ENCODE measurements at regions not wholly inside any gene's neighbourhood (a gene's known extent, or its start where the extent isn't known, plus 50 kb on each side); places are given as distances from the start of the nearest gene placed in this dataset.
"Not testable (repeated sequence)": the region's sequence is repeated elsewhere in the genome, so short reads cannot be mapped to it uniquely, and the experiment has no call there.

DNA sequence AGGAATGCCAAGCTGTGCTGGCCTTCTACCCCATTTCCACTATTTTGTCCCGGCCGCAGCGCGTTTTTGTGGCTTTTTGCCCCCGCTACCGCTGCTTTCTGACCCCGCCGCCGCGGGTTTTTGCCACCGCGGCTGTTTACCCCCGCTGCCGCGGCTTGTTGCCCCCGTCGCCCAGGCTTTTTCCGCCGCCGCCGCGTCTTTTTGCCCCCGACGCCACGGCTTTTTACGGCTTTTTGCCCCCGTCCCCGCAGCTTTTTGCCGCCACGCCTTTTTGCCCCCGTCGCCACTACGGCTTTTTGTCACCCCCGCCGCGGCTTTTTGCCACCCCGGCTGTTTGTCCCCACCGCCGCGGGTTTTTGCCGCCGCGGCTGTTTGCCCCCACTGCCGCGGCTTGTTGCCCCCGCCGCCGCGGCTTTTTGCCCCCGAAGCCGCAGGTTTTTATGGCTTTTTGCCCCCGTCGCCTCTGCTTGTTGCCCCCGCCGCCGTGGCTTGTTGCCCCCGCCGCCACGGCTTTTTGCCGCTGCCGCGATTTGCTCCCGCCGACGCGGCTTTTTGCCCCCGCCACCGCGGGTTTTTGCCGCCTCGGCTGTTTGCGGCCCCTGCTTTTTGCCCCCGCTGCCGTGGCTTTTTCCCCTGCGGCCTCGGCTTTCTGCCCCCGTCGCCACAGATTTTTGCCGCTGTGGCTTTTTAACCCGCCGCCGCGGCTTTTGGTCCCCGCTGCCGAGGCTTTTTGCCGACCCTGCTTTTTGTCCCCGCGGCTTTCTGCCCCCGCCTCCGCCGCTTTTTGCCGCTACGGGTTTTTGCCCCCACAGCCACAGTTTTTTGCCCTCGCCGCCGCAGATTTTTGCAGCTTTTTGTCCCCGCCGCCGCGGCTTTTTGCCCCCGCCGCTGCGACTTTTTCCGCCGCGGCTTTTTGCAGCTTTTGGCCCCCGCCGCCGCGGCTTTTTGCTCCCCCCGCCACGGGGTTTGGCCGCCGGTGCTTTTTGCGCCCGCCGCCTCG lies 520.4 kb upstream of the WSB1 start:
- 69% methylated on average over 87 of the region's 118 CpGs for WGBS (ENCODE audit: insufficient coverage)
- no peak overlapping the region for H3K27ac Mint-ChIP-seq
- no peaks in the 10 kb centered on the region for H3K4me1 Mint-ChIP-seq
- ChIA-PET CTCF (no interaction called here), POLR2A (no interaction called here)
- H3K36me3 Mint-ChIP-seq, result no peaks in the 10 kb centered on the region
- Histone ChIP-seq H3K4me1 (ENCODE audit: control insufficient read depth in 1 of 2, extremely low read depth in 1 of 2, insufficient read depth in 2 of 2, low read length in 2 of 2) (no peaks in the 10 kb centered on the region), H3K4me3 (ENCODE audit: control insufficient read depth in 1 of 2, extremely low read depth in 1 of 2, low read length in 1 of 2) (no peak overlapping the region), H3K9me3 (no peaks in the 10 kb centered on the region), H3K36me3 (ENCODE audit: control insufficient read depth in 2 of 2, extremely low read depth in 1 of 2, insufficient read depth in 1 of 2, low read length in 1 of 2) (no peaks in the 10 kb centered on the region), H3K27me3 (replicated peaks in 1 of 2; ENCODE audit: control insufficient read depth in 2 of 2, extremely low read depth in 1 of 2, insufficient read depth in 2 of 2, low read length in 1 of 2) (peaks cover 0 to 9% of the 10 kb centered on the region in 2 experiments), H3K27ac (ENCODE audit: low read length) (no peak overlapping the region)
- ATAC-seq (replicated peaks in 1 of 4) (no peak), DNase-seq (no peak)
- peaks cover 4 to 12% (median 6%) of the 10 kb centered on the region in 3 donors for H3K9me3 Mint-ChIP-seq
- H3K4me3 Mint-ChIP-seq, result no peak overlapping the region
- no peaks in the 10 kb centered on the region for H3K27me3 Mint-ChIP-seq

DNA sequence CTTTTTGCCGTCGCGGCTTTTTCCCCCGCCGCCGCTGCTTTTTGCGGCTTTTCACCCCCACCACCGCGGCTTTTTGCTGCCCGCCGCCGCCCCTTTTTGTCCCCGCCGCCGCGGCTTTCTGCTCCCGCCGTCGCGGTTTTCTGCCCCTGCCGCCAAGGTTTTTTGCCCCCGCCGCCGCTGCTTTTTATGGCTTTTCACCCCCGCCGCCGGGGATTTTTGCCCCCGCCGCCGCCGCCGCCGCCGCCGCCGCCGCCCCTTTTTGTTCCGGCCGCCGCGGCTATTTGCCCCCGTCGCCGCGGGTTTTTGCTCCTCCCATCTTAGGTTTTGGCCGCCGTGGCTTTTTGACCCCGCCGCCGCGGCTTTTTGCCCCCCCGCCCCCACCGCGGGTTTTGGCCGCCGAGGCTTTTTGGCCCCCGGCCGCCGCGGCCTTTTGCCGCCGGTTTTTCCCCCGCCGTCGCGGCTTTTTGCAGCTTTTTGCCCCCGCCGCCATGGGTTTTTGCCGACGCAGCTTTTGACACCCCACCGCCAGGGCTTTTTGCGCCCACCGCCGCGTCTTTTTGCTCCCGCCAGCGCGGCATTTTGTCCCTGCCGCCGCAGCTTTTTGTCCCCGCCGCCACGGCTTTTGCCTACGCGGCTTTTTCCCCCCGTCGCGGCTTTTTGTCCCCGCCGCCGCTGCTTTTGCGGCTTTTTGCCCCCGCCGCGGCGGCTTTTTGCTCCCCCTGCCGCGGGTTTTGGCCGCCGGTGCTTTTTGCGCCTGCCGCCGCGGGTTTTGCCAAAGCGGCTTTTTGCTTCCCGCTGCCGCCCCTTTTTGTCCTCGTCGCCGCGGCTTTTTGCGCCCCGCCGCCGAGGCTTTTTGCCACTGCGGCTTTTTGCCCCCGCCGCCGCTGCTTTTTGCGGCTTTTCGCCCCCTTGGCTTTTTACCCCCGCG lies 519.4 kb upstream of the WSB1 start:
- H3K4me1 Mint-ChIP-seq, result no peaks in the 10 kb centered on the region
- CTCF ChIA-PET, result no interaction called here
- H3K4me3 Mint-ChIP-seq, result no peak overlapping the region
- H3K9me3 Mint-ChIP-seq, result peaks cover 4 to 6% (median 5%) of the 10 kb centered on the region in 3 donors
- no peaks in the 10 kb centered on the region for H3K36me3 Mint-ChIP-seq
- POLR2A ChIA-PET, result no interaction called here
- H3K27ac Mint-ChIP-seq, result no peak overlapping the region
- Histone ChIP-seq H3K4me3 (ENCODE audit: control insufficient read depth in 1 of 2, extremely low read depth in 1 of 2, low read length in 1 of 2) (no peak overlapping the region), H3K4me1 (ENCODE audit: control insufficient read depth in 1 of 2, extremely low read depth in 1 of 2, insufficient read depth in 2 of 2, low read length in 2 of 2) (no peaks in the 10 kb centered on the region), H3K36me3 (ENCODE audit: control insufficient read depth in 2 of 2, extremely low read depth in 1 of 2, insufficient read depth in 1 of 2, low read length in 1 of 2) (no peaks in the 10 kb centered on the region), H3K27ac (ENCODE audit: low read length) (no peak overlapping the region), H3K27me3 (replicated peaks in 1 of 2; ENCODE audit: control insufficient read depth in 2 of 2, extremely low read depth in 1 of 2, insufficient read depth in 2 of 2, low read length in 1 of 2) (peaks cover 0 to 9% of the 10 kb centered on the region in 2 experiments), H3K9me3 (no peaks in the 10 kb centered on the region)
- 59% methylated on average over 108 of the region's 123 CpGs for WGBS (ENCODE audit: insufficient coverage)
- no peaks in the 10 kb centered on the region for H3K27me3 Mint-ChIP-seq
- no peak for DNase-seq
- no peak for ATAC-seq (replicated peaks in 1 of 4)

DNA sequence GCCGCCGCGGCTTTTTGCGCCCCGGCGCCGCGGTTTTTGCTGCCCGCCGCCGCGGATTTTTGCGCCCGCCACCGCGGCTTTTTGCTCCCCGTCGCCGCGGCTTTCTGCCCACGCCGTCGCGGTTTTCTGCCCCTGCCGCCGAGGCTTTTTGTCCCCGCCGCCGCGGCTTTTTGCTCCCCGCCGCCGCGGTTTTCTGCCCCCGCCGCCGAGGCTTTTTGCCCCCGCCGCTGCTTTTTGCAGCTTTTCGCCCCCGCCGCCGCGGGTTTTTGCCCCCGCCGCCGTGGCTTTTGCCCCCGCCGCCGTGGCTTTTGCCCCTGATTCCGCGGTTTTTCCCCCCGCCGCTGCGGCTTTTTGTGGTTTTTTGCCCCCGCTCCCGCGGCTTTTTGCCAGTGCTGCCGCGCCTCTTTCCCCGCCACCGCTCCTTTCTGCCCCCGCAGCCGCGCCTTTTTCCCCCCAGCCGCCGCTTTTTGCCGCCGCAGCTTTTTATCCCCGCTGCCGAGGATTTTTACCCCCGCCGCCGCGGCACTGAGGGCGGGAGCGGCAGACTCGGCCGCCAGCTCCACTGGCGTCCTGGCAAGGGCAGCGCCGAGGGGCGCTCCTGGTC lies 518.6 kb upstream of the WSB1 start:
- Mint-ChIP-seq H3K27me3 (no peaks in the 10 kb centered on the region), H3K36me3 (no peaks in the 10 kb centered on the region), H3K4me3 (no peak overlapping the region), H3K4me1 (no peaks in the 10 kb centered on the region), H3K27ac (no peak overlapping the region), H3K9me3 (peaks cover 4 to 6% (median 4%) of the 10 kb centered on the region in 3 donors)
- Histone ChIP-seq H3K9me3 (no peaks in the 10 kb centered on the region), H3K27ac (ENCODE audit: low read length) (no peak overlapping the region), H3K4me3 (ENCODE audit: control insufficient read depth in 1 of 2, extremely low read depth in 1 of 2, low read length in 1 of 2) (no peak overlapping the region), H3K36me3 (ENCODE audit: control insufficient read depth in 2 of 2, extremely low read depth in 1 of 2, insufficient read depth in 1 of 2, low read length in 1 of 2) (no peaks in the 10 kb centered on the region), H3K4me1 (ENCODE audit: control insufficient read depth in 1 of 2, extremely low read depth in 1 of 2, insufficient read depth in 2 of 2, low read length in 2 of 2) (no peaks in the 10 kb centered on the region), H3K27me3 (replicated peaks in 1 of 2; ENCODE audit: control insufficient read depth in 2 of 2, extremely low read depth in 1 of 2, insufficient read depth in 2 of 2, low read length in 1 of 2) (peaks cover 0 to 11% of the 10 kb centered on the region in 2 experiments)
- WGBS (ENCODE audit: insufficient coverage), result 65% methylated on average over 75 of the region's 83 CpGs
- DNase-seq (no peak), ATAC-seq (replicated peaks in 1 of 4) (no peak)
- POLR2A ChIA-PET, result no interaction called here
- CTCF ChIA-PET, result no interaction called here

- H3K36me3 ChIP-seq (ENCODE audit: control insufficient read depth in 2 of 2, extremely low read depth in 1 of 2, insufficient read depth in 1 of 2, low read length in 1 of 2); H3K27me3 Mint-ChIP-seq; H3K36me3 Mint-ChIP-seq; H3K4me3 ChIP-seq (ENCODE audit: control insufficient read depth in 1 of 2, extremely low read depth in 1 of 2, low read length in 1 of 2); H3K4me1 Mint-ChIP-seq; POLR2A ChIA-PET; ATAC-seq (replicated peaks in 1 of 4); H3K4me1 ChIP-seq (ENCODE audit: control insufficient read depth in 1 of 2, extremely low read depth in 1 of 2, insufficient read depth in 2 of 2, low read length in 2 of 2); H3K27ac ChIP-seq (ENCODE audit: low read length); H3K27me3 ChIP-seq (replicated peaks in 1 of 2; ENCODE audit: control insufficient read depth in 2 of 2, extremely low read depth in 1 of 2, insufficient read depth in 2 of 2, low read length in 1 of 2); DNase-seq; H3K27ac Mint-ChIP-seq; H3K4me3 Mint-ChIP-seq; CTCF ChIA-PET: not testable (repeated sequence)
- 57% methylated on average over 3 of the region's 4 CpGs for WGBS (ENCODE audit: insufficient coverage)
- H3K9me3 Mint-ChIP-seq, result peaks cover 4 to 14% (median 9%) of the 10 kb centered on the region in 3 donors
- peaks cover 11% of the 10 kb centered on the region for H3K9me3 ChIP-seq
Measured at GRCh38 chr17:26780187-26780814, 513.6 kb upstream of the WSB1 start.

GRCh38 chr17:26782153-26782552 lies 511.8 kb upstream of the WSB1 start:
- Histone ChIP-seq H3K4me3 (ENCODE audit: control insufficient read depth in 1 of 2, extremely low read depth in 1 of 2, low read length in 1 of 2) (peak overlapping the region in 1 of 2 donors; percentile 32), H3K9me3 (peaks cover 16% of the 10 kb centered on the region), H3K4me1 (ENCODE audit: control insufficient read depth in 1 of 2, extremely low read depth in 1 of 2, insufficient read depth in 2 of 2, low read length in 2 of 2) (no peaks in the 10 kb centered on the region), H3K27me3 (replicated peaks in 1 of 2; ENCODE audit: control insufficient read depth in 2 of 2, extremely low read depth in 1 of 2, insufficient read depth in 2 of 2, low read length in 1 of 2) (peaks cover 0 to 2% of the 10 kb centered on the region in 2 experiments), H3K36me3 (ENCODE audit: control insufficient read depth in 2 of 2, extremely low read depth in 1 of 2, insufficient read depth in 1 of 2, low read length in 1 of 2) (no peaks in the 10 kb centered on the region), H3K27ac (ENCODE audit: low read length) (no peak overlapping the region)
- Mint-ChIP-seq H3K4me3 (no peak overlapping the region), H3K9me3 (peaks cover 4 to 12% (median 5%) of the 10 kb centered on the region in 3 donors), H3K27ac (no peak overlapping the region), H3K27me3 (no peaks in the 10 kb centered on the region), H3K36me3 (no peaks in the 10 kb centered on the region), H3K4me1 (no peaks in the 10 kb centered on the region)
- DNase-seq, result no peak
- POLR2A ChIA-PET, result no interaction called here
- CTCF ChIA-PET, result no interaction called here
- 76% methylated on average over 6 of the region's 6 CpGs for WGBS (ENCODE audit: insufficient coverage)
- no peak for ATAC-seq (replicated peaks in 1 of 4)

DNA sequence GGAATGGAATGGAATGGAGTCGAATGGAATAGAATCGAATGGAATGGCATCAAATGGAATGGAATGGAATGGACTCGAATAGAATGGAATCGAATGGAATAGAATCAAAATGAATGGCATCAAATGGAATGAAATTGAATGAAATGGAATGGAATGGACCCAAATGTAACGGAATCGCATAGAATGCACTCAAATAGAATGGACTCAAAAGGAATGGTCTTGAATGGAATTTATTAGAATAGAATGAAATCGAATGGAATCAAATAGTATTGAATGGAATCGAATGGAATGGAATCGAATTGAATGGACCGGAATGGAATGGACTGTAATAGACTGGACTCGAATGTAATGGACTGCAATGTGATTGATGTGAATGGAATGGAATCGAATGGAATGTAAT lies 501.4 kb upstream of the WSB1 start:
- H3K4me3 ChIP-seq (ENCODE audit: control insufficient read depth in 1 of 2, extremely low read depth in 1 of 2, low read length in 1 of 2), result no peak overlapping the region
- H3K36me3 ChIP-seq (ENCODE audit: control insufficient read depth in 2 of 2, extremely low read depth in 1 of 2, insufficient read depth in 1 of 2, low read length in 1 of 2), result no peaks in the 10 kb centered on the region
- ATAC-seq (replicated peaks in 1 of 4) (no peak), DNase-seq (peak in 1 of 35 experiments; percentile 24)
- no peak overlapping the region for H3K27ac ChIP-seq (ENCODE audit: low read length)
- H3K4me1 Mint-ChIP-seq, result no peaks in the 10 kb centered on the region
- ChIA-PET POLR2A (no interaction called here), CTCF (no interaction called here)
- 89% methylated on average over 12 of the region's 12 CpGs for WGBS (ENCODE audit: insufficient coverage)
- H3K27ac Mint-ChIP-seq, result no peak overlapping the region
- no peak overlapping the region for H3K4me3 Mint-ChIP-seq
- H3K36me3 Mint-ChIP-seq, result no peaks in the 10 kb centered on the region
- H3K4me1 ChIP-seq (ENCODE audit: control insufficient read depth in 1 of 2, extremely low read depth in 1 of 2, insufficient read depth in 2 of 2, low read length in 2 of 2), result no peaks in the 10 kb centered on the region
- H3K27me3 Mint-ChIP-seq, result no peaks in the 10 kb centered on the region
- peaks cover 10% of the 10 kb centered on the region for H3K9me3 ChIP-seq
- no peaks in the 10 kb centered on the region for H3K27me3 ChIP-seq (replicated peaks in 1 of 2; ENCODE audit: control insufficient read depth in 2 of 2, extremely low read depth in 1 of 2, insufficient read depth in 2 of 2, low read length in 1 of 2)
- no peaks in the 10 kb centered on the region for H3K9me3 Mint-ChIP-seq
